DOHH2 (cell line): ENCODE measurements at regions not wholly inside any gene's neighbourhood (a gene's known extent, or its start where the extent isn't known, plus 50 kb on each side); places are given as distances from the start of the nearest gene placed in this dataset.
"Not testable (repeated sequence)": the region's sequence is repeated elsewhere in the genome, so short reads cannot be mapped to it uniquely, and the experiment has no call there.

Experiments used
- H3F3A ChIP-seq: fragments of 200-600 bp; sonication (generic), shearing (Covaris generic); 2 replicates; pipeline ENCODE4 v1.6.0; 2016; ENCODE audit warnings: antibody characterized with exemption, mild to moderate bottlenecking; ENCODE audit not compliant: control insufficient read depth, insufficient read depth
- H3K27ac ChIP-seq: fragments of 200-600 bp; sonication (generic); 2 replicates; pipeline ENCODE4 v1.5.1; 2014; ENCODE audit warnings: low read depth, mild to moderate bottlenecking, low read length, moderate library complexity
- H3K27me3 ChIP-seq: fragments of 200-600 bp; sonication (generic); 2 replicates; pipeline ENCODE4 v1.6.1; 2014; ENCODE audit warnings: mild to moderate bottlenecking, low read length, mixed read lengths; ENCODE audit not compliant: control insufficient read depth
- H3K36me3 ChIP-seq: fragments of 200-600 bp; sonication (generic); 2 replicates; pipeline ENCODE4 v1.6.1; 2014; ENCODE audit warnings: mild to moderate bottlenecking, low read length, moderate library complexity, mixed read lengths; ENCODE audit not compliant: control insufficient read depth
- H3K4me1 ChIP-seq: fragments of 200-600 bp; sonication (generic); 2 replicates; pipeline ENCODE4 v1.6.1; 2014; ENCODE audit warnings: mild to moderate bottlenecking, low read length, mixed read lengths; ENCODE audit not compliant: control insufficient read depth
- H3K4me2 ChIP-seq: fragments of 200-600 bp; sonication (generic); 2 replicates; pipeline ENCODE4 v1.6.0; 2014; ENCODE audit warnings: mild to moderate bottlenecking, low read length, moderate library complexity
- H3K4me3 ChIP-seq: fragments of 200-600 bp; sonication (generic); 2 replicates; pipeline ENCODE4 v1.5.1; 2014; ENCODE audit warnings: mild to moderate bottlenecking, low read length, mixed read lengths
- H3K79me2 ChIP-seq: fragments of 200-600 bp; sonication (generic); 2 replicates; pipeline ENCODE4 v1.6.1; 2014; ENCODE audit warnings: mild to moderate bottlenecking, low read length, mixed read lengths; ENCODE audit not compliant: control insufficient read depth
- H3K9me2 ChIP-seq: fragments of 200-600 bp; sonication (generic); replicated peaks from 2 replicates; pipeline ENCODE4 v1.6.1; 2014; ENCODE audit warnings: mild to moderate bottlenecking, low read length, mixed read lengths; ENCODE audit not compliant: control insufficient read depth
- H3K9me3 ChIP-seq: fragments of 200-600 bp; sonication (generic); 2 replicates; pipeline ENCODE4 v1.6.1; 2014; ENCODE audit warnings: antibody characterized with exemption, low read length, mixed read lengths; ENCODE audit not compliant: control insufficient read depth, insufficient read depth
- H4K20me1 ChIP-seq: fragments of 200-600 bp; sonication (generic); 2 replicates; pipeline ENCODE4 v1.6.0; 2014; ENCODE audit warnings: low read depth, mild to moderate bottlenecking, antibody characterized with exemption, low read length, moderate library complexity; ENCODE audit not compliant: control insufficient read depth, insufficient read depth
- EZH2phosphoT487 ChIP-seq: fragments of 200-600 bp; sonication (generic); IDR thresholded peaks from 2 replicates; pipeline ENCODE4 v1.6.1; 2017; ENCODE audit warnings: borderline replicate concordance, mild to moderate bottlenecking, antibody characterized with exemption, low read length, moderate library complexity, mixed read lengths
- TF ChIP-seq, protein P1 (sequence below): fragments of 200-600 bp; sonication (generic); IDR thresholded peaks from one replicate; pipeline ENCODE4 v1.5.1; 2014; ENCODE audit warnings: antibody characterized with exemption, mild to moderate bottlenecking, low read depth, low read length; ENCODE audit not compliant: poor library complexity, severe bottlenecking

DNA sequence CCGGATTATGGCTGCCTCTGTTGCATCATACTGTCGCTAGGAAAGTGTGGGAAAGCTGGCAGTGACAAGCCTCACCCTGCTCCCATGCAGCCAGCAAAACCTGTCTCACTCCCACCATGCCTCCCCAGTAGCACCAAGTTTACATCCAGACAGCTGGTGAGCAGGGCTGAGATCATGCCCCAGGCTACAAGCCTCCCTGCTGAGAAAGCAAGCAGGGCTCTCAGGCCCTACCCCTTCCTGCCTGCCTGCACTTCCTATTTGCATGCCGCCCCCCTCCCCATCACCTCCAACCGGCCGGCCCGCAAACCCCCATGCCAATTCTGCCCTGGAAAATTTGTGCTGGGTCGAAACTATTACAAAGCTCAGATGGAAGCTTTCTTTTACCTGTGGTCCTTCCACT, 408.2 kb upstream of the FKBP1C start:
- Histone ChIP-seq H3K36me3 (no peaks in the 10 kb centered on the region), H3K27ac (no peak overlapping the region), H3K4me2 (no peak overlapping the region), H3F3A (no peaks in the 10 kb centered on the region), H3K9me3 (no peaks in the 10 kb centered on the region), H3K4me1 (no peaks in the 10 kb centered on the region), H4K20me1 (no peaks in the 10 kb centered on the region), H3K4me3 (no peak overlapping the region), H3K27me3 (no peaks in the 10 kb centered on the region), H3K79me2 (no peaks in the 10 kb centered on the region), H3K9me2 (no peaks in the 10 kb centered on the region; the same call in 1 of the 2 replicates)
- TF ChIP-seq, protein P1, sequence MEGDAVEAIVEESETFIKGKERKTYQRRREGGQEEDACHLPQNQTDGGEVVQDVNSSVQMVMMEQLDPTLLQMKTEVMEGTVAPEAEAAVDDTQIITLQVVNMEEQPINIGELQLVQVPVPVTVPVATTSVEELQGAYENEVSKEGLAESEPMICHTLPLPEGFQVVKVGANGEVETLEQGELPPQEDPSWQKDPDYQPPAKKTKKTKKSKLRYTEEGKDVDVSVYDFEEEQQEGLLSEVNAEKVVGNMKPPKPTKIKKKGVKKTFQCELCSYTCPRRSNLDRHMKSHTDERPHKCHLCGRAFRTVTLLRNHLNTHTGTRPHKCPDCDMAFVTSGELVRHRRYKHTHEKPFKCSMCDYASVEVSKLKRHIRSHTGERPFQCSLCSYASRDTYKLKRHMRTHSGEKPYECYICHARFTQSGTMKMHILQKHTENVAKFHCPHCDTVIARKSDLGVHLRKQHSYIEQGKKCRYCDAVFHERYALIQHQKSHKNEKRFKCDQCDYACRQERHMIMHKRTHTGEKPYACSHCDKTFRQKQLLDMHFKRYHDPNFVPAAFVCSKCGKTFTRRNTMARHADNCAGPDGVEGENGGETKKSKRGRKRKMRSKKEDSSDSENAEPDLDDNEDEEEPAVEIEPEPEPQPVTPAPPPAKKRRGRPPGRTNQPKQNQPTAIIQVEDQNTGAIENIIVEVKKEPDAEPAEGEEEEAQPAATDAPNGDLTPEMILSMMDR, result no peak
- TF ChIP-seq EZH2phosphoT487, result no peak

DNA sequence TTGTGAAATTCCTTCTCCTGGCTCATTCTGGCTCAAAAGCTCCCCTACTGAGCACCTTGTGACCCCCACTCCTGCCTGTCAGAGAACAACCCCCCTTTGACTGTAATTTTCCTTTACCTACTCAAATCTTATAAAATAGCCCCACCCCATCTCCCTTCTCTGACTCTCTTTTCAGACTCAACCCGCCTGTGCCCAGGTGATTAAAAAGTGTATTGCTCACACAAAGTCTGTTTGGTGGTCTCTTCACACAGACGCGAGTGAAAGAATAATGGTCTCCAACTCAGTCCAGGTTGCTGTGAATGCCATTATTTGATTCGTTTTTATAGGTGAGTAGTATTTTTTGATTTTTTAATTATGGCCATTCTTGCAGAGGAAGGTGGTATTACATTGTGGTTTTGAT, 414.1 kb upstream of the FKBP1C start:
- Histone ChIP-seq H3K27me3 (no peaks in the 10 kb centered on the region), H4K20me1 (no peaks in the 10 kb centered on the region)
- TF ChIP-seq, protein P1, result no peak

DNA sequence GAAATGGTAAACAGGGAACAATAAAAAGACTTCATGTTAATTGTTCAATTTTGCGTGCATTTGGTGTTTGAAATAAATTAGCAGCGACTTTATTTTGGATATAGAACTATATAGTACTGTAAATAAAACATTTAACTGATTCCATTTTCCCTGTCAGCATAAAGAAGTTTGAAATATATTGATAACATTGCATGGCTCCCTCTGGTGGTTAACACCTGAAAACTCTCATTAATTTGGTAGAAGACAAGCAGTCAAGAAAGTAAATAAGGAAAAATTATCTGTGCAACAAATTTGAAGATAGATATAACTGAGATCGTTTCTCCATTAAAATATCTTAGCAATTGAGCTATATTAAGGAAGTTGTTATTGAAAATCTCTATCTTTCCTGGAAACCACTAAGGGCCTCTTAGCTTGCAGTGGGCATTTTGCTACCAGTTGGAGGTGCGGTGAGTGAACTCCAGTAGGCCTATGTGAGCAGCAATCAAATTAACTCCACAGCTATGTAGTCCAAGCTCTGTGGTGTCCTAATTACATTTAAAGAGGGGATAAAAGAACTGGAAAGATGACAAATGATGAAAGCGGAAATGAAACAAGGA, 435.7 kb upstream of the FKBP1C start:
- H3K9me2 ChIP-seq, result no peaks in the 10 kb centered on the region
- no peak overlapping the region for H3K4me2 ChIP-seq

More for the DNA sequence above, 414.1 kb upstream of the FKBP1C start:
- Histone ChIP-seq H3K4me2 (no peak overlapping the region), H3K9me3 (no peaks in the 10 kb centered on the region), H3K4me3 (no peak overlapping the region), H3K27ac (no peak overlapping the region), H3K9me2 (no peaks in the 10 kb centered on the region), H3K79me2 (no peaks in the 10 kb centered on the region), H3K36me3 (no peaks in the 10 kb centered on the region), H3F3A (no peaks in the 10 kb centered on the region), H3K4me1 (no peaks in the 10 kb centered on the region)

DNA sequence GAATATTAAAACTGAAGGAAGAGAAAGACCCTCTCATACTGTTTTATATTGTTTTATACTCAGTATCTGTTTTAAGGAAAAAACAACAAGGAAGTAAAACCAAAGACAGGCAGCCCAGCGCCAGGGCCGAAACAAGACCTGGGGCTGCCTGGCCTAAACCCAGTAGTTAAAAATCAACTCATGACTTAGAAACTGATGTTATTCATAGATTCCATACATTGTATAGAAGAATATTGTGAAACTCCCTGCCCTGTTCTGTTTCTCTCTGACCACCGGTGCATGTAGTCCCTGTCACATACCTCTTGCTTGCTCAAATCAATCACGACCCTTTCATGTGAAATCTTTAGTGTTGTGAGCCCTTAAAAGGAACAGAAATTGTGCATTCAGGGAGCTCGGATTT, 445.1 kb upstream of the FKBP1C start:
- not testable (repeated sequence) for H3K9me2 ChIP-seq, H4K20me1 ChIP-seq, H3K9me3 ChIP-seq, H3K4me3 ChIP-seq, H3K36me3 ChIP-seq, H3K4me1 ChIP-seq, H3K27me3 ChIP-seq, H3F3A ChIP-seq, H3K79me2 ChIP-seq, H3K27ac ChIP-seq, H3K4me2 ChIP-seq

More for the DNA sequence above, 435.7 kb upstream of the FKBP1C start:
- H3K79me2 ChIP-seq, result no peaks in the 10 kb centered on the region
- no peaks in the 10 kb centered on the region for H3K9me3 ChIP-seq
- no peaks in the 10 kb centered on the region for H3K36me3 ChIP-seq
- H3K4me3 ChIP-seq, result no peak overlapping the region
- no peak for TF ChIP-seq EZH2phosphoT487
- TF ChIP-seq, protein P1, result peak; percentile 72
- H3K4me1 ChIP-seq, result no peaks in the 10 kb centered on the region
- no peaks in the 10 kb centered on the region for H4K20me1 ChIP-seq
- H3K27ac ChIP-seq, result no peak overlapping the region
- no peaks in the 10 kb centered on the region for H3F3A ChIP-seq
- H3K27me3 ChIP-seq, result no peaks in the 10 kb centered on the region
